Spleen (tissue), 11 donors: ENCODE measurements at regions not wholly inside any gene's neighbourhood (a gene's known extent, or its start where the extent isn't known, plus 50 kb on each side); places are given as distances from the start of the nearest gene placed in this dataset.

ENCODE experiments used
- DNase-seq: peaks from one replicate; pipeline ENCODE4 v3.0.0-alpha.2; 2020
- H3K27ac ChIP-seq, 8 donors: fragments of 200-600 bp; sonication (generic) in 7 of 8; 1 replicate in 4 of 8; 2 replicates in 4 of 8; pipeline versions ENCODE4 v1.5.0 to v1.8.0; 2016 to 2021; ENCODE audit warnings: inconsistent platforms in 4 of 8, mild to moderate bottlenecking in 4 of 8, moderate library complexity in 1 of 8
- H3K27me3 ChIP-seq, 7 donors: fragments of 200-600 bp; sonication (generic) in 6 of 7; replicated peaks in 1 of 7; 1 replicate in 4 of 7; 2 replicates in 3 of 7; pipeline versions ENCODE4 v1.5.0 to v1.8.0; 2016 to 2021; ENCODE audit warnings: inconsistent platforms in 3 of 7, mild to moderate bottlenecking in 1 of 7
- H3K36me3 ChIP-seq, 6 donors: fragments of 200-600 bp; sonication (generic) in 5 of 6; 1 replicate in 4 of 6; 2 replicates in 2 of 6; pipeline versions ENCODE4 v1.5.0 to v1.8.0; 2016 to 2021; ENCODE audit warnings: inconsistent platforms in 2 of 6
- H3K4me1 ChIP-seq, 6 donors: fragments of 200-600 bp; sonication (generic) in 5 of 6; 1 replicate in 3 of 6; 2 replicates in 3 of 6; pipeline versions ENCODE4 v1.5.0 to v1.8.0; 2016 to 2021; ENCODE audit warnings: inconsistent platforms in 3 of 6
- H3K4me3 ChIP-seq, 8 donors: fragments of 200-600 bp; sonication (generic) in 7 of 8; 1 replicate in 4 of 8; 2 replicates in 4 of 8; pipeline versions ENCODE4 v1.5.0 to v1.8.0; 2016 to 2021; ENCODE audit warnings: inconsistent platforms in 4 of 8, mild to moderate bottlenecking in 4 of 8, moderate library complexity in 2 of 8
- H3K9me3 ChIP-seq, 8 donors: fragments of 200-600 bp; sonication (generic) in 7 of 8; 1 replicate in 4 of 8; 2 replicates in 4 of 8; pipeline versions ENCODE4 v1.5.0 to v1.8.0; 2016 to 2021; ENCODE audit warnings: inconsistent platforms in 4 of 8
- CTCF ChIP-seq, 11 experiments: fragments of 200-600 bp in 7 of 11; fragments of 450-650 bp in 4 of 11; sonication (generic) in 4 of 11; IDR thresholded peaks in 8 of 11; conservative IDR thresholded peaks in 3 of 11; 1 replicate in 7 of 11; 2 replicates in 4 of 11; pipeline versions ENCODE4 v1.4.0 to v1.8.0; 2016 to 2021; ENCODE audit warnings: antibody characterized with exemption in 11 of 11, inconsistent platforms in 4 of 11, mild to moderate bottlenecking in 1 of 11
- POLR2A ChIP-seq, 3 donors: fragments of 450-650 bp; IDR thresholded peaks; one replicate each; pipeline ENCODE4 v1.5.1; 2017; ENCODE audit warnings: antibody characterized with exemption in 3 of 3, mild to moderate bottlenecking in 1 of 3
- POLR2AphosphoS5 ChIP-seq, 3 donors: sonication (generic); formaldehyde crosslinking; IDR thresholded peaks; one replicate each; pipeline ENCODE4 v1.5.1; 2017; ENCODE audit warnings: antibody characterized with exemption in 3 of 3
- WGBS, 5 donors: extraction: QIAGEN DNeasy Blood & Tissue Kit in 3 of 5; methylation state at CpG; one replicate each; pipeline versions ENCODE4 v1.1.5 to v1.1.7; 2013 to 2018; 5-methylcytosine and 5-hydroxymethylcytosine counted together
- intact Hi-C: fragments of 100-400 bp; cut with DNase I; formaldehyde crosslinking; loops from one replicate; pipeline ENCODE4 v1.15.0; 2023; ENCODE audit warnings: low total_unique reads
- donor health status: healthy with polysubstance abuse.
- donor health status: DM: no; HTN: no; CAD: no; lungs with moderate emphysema.
- donor health status: DM: no; HTN: no; CAD: no.
- donor health status: Bipolar disorder and iron deficiency.
- donor health status: healthy.
- donor health status: DM: no; HTN: no; CAD: no.
- donor health status: DM: yes; HTN: yes; CAD: no.

DNA sequence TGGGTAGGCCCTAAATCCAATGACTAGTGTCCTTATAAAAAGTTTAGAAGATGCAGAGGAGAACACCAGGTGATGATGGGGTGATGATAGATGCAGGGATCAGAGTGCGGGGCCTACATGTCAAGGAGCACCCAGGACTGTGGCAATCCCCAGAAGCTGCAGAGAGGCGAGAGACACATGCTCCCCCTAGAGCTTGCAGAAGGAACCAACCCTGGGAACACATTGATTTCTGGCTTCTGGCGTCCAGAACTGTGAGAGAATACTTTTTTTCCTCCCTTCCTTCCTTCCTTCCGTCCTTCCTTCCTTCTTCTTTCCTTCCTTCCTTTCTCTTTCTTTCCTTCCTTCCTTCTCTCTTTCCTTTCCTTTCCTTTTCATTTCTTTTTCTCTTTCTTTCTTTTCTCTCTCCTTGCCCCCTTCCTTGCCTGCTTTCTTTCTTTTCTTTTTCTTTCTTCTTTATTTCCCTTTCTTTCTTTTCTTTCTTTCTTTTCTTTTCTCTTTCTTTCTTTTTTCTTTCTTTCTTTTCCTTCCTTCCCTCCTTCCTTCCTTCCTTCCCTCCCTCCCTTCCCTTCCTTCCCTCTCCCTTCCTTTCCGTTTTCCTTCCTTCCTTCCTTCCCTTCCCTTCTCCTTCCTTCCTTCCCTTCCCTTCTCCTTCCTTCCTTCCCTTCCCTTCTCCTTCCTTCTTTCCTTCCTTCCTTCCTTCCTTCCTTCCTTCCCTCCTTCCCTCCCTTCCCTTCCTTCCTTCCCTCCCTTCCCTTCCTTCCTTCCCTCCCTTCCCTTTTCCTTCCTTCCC lies 134.3 kb downstream of the HAPSTR1 start:
- H3K36me3 ChIP-seq = no peaks in the 10 kb centered on the region
- no peak overlapping the region for H3K4me3 ChIP-seq
- H3K9me3 ChIP-seq = peaks cover 0 to 10% (median 0%) of the 10 kb centered on the region in 8 donors
- no peak overlapping the region for H3K27ac ChIP-seq
- peaks cover 0 to 10% (median 0%) of the 10 kb centered on the region in 7 donors for H3K27me3 ChIP-seq
- TF ChIP-seq POLR2AphosphoS5 (IDR thresholded peaks at IDR 0.05) = no peak
- TF ChIP-seq CTCF (IDR thresholded peaks at IDR 0.05 in 8 of 11, conservative IDR thresholded peaks at IDR 0.05 in 3 of 11) = no peak
- no peak for TF ChIP-seq POLR2A (IDR thresholded peaks at IDR 0.05)
- H3K4me1 ChIP-seq = no peaks in the 10 kb centered on the region
- DNase-seq = no peak
- 40 to 58% (median 45%) methylated on average over 5 of the region's 5 CpGs for WGBS, 5 donors
- intact Hi-C loops = no loop called here

DNA sequence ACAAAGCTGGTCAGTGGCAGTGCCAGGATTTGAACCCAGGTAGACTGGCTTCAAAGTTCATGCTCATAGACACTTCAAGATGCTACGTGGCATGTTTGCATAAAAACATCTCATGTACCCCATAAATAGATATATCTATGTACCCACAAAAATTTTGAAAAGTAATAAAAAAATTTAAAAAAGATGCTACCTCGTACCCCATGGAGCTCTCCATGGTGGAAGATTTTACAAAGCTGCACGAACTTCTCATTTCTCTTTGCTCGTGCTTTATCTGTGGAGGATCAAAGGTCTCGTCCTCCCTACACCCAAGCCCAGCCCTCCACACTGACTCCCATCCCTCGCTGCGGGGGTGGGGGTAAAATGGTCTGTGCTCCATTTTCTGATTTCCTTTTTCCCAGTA lies 135.5 kb downstream of the HAPSTR1 start:
- WGBS, 5 donors = 69 to 75% (median 71%) methylated on average over 7 of the region's 7 CpGs
- Histone ChIP-seq H3K4me3 (no peak overlapping the region), H3K9me3 (peaks cover 0 to 10% (median 0%) of the 10 kb centered on the region in 8 donors), H3K4me1 (no peaks in the 10 kb centered on the region), H3K27me3 (peaks cover 0 to 18% (median 0%) of the 10 kb centered on the region in 7 donors), H3K36me3 (no peaks in the 10 kb centered on the region), H3K27ac (no peak overlapping the region)
- intact Hi-C loops = no loop called here
- TF ChIP-seq POLR2A (IDR thresholded peaks at IDR 0.05) (no peak), CTCF (IDR thresholded peaks at IDR 0.05 in 8 of 11, conservative IDR thresholded peaks at IDR 0.05 in 3 of 11) (no peak), POLR2AphosphoS5 (IDR thresholded peaks at IDR 0.05) (no peak)
- DNase-seq = no peak

GRCh38 chr16:9231039-9231438 lies 139.6 kb downstream of the HAPSTR1 start:
- no peaks in the 10 kb centered on the region for H3K9me3 ChIP-seq
- peaks cover 0 to 5% (median 0%) of the 10 kb centered on the region in 6 donors for H3K4me1 ChIP-seq
- H3K4me3 ChIP-seq = no peak overlapping the region
- H3K27ac ChIP-seq = no peak overlapping the region
- intact Hi-C loops = no loop called here
- no peak for DNase-seq
- H3K36me3 ChIP-seq = no peaks in the 10 kb centered on the region
- TF ChIP-seq POLR2A (IDR thresholded peaks at IDR 0.05) (no peak), POLR2AphosphoS5 (IDR thresholded peaks at IDR 0.05) (no peak), CTCF (IDR thresholded peaks at IDR 0.05 in 8 of 11, conservative IDR thresholded peaks at IDR 0.05 in 3 of 11) (no peak)
- H3K27me3 ChIP-seq = peaks cover 0 to 23% (median 0%) of the 10 kb centered on the region in 7 donors
- WGBS, 5 donors = 29 to 76% (median 38%) methylated on average over 2 of the region's 2 CpGs

DNA sequence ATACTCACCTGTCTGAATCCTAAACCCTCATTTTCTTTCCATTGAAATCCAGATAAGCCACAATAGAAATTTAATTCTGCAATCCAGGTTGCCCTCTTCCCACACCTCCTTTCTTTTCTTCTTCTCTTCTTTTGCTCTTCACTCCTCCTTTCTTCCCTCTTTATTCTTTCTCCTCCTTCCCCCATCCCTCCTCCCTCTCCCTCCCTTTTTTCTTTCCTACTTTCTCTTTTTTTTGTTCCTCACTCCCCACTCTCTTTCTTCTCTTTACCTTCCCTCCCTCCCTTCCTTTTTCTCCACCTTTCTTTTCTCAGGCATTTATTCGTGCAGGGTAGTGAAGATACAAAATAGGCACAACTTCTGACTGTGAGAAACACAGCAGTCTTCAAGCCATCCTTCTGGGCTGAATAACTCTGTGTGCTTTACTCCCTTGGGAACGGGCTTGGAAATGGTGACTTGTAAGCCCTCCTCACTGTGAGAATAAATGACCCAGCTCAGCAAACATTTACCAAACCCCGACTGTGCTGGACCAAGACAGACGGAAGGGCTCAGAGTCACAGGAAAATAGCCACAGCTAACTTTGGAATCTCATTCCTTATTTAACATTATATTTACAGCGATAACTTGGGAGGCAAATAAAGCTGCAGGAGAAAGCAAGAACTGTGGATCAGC lies 140.8 kb downstream of the HAPSTR1 start:
- Histone ChIP-seq H3K4me1 (peaks cover 0 to 5% (median 0%) of the 10 kb centered on the region in 6 donors), H3K27me3 (peaks cover 0 to 21% (median 0%) of the 10 kb centered on the region in 7 donors), H3K36me3 (no peaks in the 10 kb centered on the region), H3K27ac (no peak overlapping the region), H3K9me3 (peaks cover 0 to 4% (median under 1%) of the 10 kb centered on the region in 8 donors), H3K4me3 (no peak overlapping the region)
- intact Hi-C loops = no loop called here
- no peak for DNase-seq
- TF ChIP-seq POLR2A (IDR thresholded peaks at IDR 0.05) = no peak
- no peak for TF ChIP-seq POLR2AphosphoS5 (IDR thresholded peaks at IDR 0.05)
- no peak for TF ChIP-seq CTCF (IDR thresholded peaks at IDR 0.05 in 8 of 11, conservative IDR thresholded peaks at IDR 0.05 in 3 of 11)
- 38 to 56% (median 51%) methylated on average over 5 of the region's 5 CpGs for WGBS, 5 donors
